Panc1 (cell line): ENCODE measurements at regions not wholly inside any gene's neighbourhood (a gene's known extent, or its start where the extent isn't known, plus 50 kb on each side); places are given as distances from the start of the nearest gene placed in this dataset.

Source experiments
- ATAC-seq: fragments of 200-7000 bp; cut with Tn5 transposase; 2 replicates; pipeline ENCODE4 v1.9.1; 2020; ENCODE audit warnings: mild to moderate bottlenecking, moderate library complexity
- BruUV-seq: library from RNA; stranded (reverse); fragments of 400-500 nt; replicated peaks from 2 replicates; lab custom pipeline; 2021; lab: Mats Ljungman, UMichigan
- CTCF ChIA-PET: fragments of 300-600 bp; sonication (Branson Sonifier 250); formaldehyde crosslinking; loops from one replicate; lab custom pipeline; 2022; ENCODE audit warnings: antibody characterized with exemption; lab: Charles Lee
- POLR2A ChIA-PET: fragments of 300-600 bp; sonication (Branson Sonifier 250); formaldehyde crosslinking; loops from one replicate; lab custom pipeline; 2022; ENCODE audit warnings: antibody characterized with exemption; lab: Charles Lee
- DNase-seq: peaks from one replicate; pipeline ENCODE4 v3.0.0-alpha.2; 2010; ENCODE audit warnings: low read depth, low spot score
- H3K27ac ChIP-seq: 2 replicates; pipeline ENCODE4 v1.5.1; 2011; ENCODE audit warnings: mild to moderate bottlenecking, low read length, inconsistent platforms
- H3K27me3 ChIP-seq: fragments of 200-500 bp; sonication (Bioruptor generic); 2 replicates; pipeline ENCODE4 v1.6.0; 2014; ENCODE audit warnings: low read length, inconsistent platforms; ENCODE audit not compliant: control insufficient read depth, insufficient read depth
- H3K36me3 ChIP-seq: fragments of 200-500 bp; sonication (Bioruptor generic); 2 replicates; pipeline ENCODE4 v1.5.1; 2014; ENCODE audit warnings: inconsistent platforms, mild to moderate bottlenecking, low read length, moderate library complexity; ENCODE audit not compliant: control insufficient read depth, insufficient read depth
- H3K4me1 ChIP-seq: 2 replicates; pipeline ENCODE4 v1.5.1; 2011; ENCODE audit warnings: inconsistent platforms, mild to moderate bottlenecking, low read length, moderate library complexity; ENCODE audit not compliant: control insufficient read depth, insufficient read depth
- H3K4me3 ChIP-seq, 2 experiments: 2 replicates each; pipeline ENCODE4 v1.5.1; 2011 to 2012; ENCODE audit warnings: low read depth in 2 of 2, low read length in 2 of 2, mild to moderate bottlenecking in 2 of 2, inconsistent platforms in 1 of 2, moderate library complexity in 1 of 2
- H3K9me3 ChIP-seq: fragments of 200-500 bp; sonication (Bioruptor generic); 2 replicates; pipeline ENCODE4 v1.5.1; 2014; ENCODE audit warnings: low read depth, mild to moderate bottlenecking, inconsistent platforms, low read length, moderate library complexity; ENCODE audit not compliant: control insufficient read depth, insufficient read depth
- CTCF ChIP-seq: fragments of 450-650 bp; IDR thresholded peaks from 2 replicates; pipeline ENCODE4 v1.5.1; 2017; ENCODE audit warnings: mild to moderate bottlenecking
- POLR2AphosphoS5 ChIP-seq: IDR thresholded peaks from 2 replicates; pipeline ENCODE4 v1.6.1; 2012; ENCODE audit warnings: mild to moderate bottlenecking, low read depth, low read length, moderate library complexity
- SIN3A ChIP-seq: IDR thresholded peaks from 2 replicates; pipeline ENCODE4 v1.6.1; 2012; ENCODE audit warnings: low read depth, mild to moderate bottlenecking, low read length, moderate library complexity, borderline replicate concordance; ENCODE audit not compliant: insufficient read depth
- TCF7L2 ChIP-seq: IDR thresholded peaks from 2 replicates; pipeline ENCODE4 v1.6.1; 2011; ENCODE audit warnings: mild to moderate bottlenecking, low read depth, low read length, inconsistent platforms
- in situ Hi-C: cut with HindIII; loops from 2 replicates; pipeline ENCODE4 v1.10.0; 2016; ENCODE audit warnings: low sequenced_read_pairs, low pct_unique_long_range_greater_than_20kb
- intact Hi-C: fragments of 100-400 bp; cut with micrococcal nuclease; formaldehyde crosslinking; loops from one replicate; pipeline ENCODE4 v1.10.0; 2022; ENCODE audit not compliant: unreplicated experiment
- TF ChIP-seq, protein P1 (sequence below), 2 experiments: IDR thresholded peaks; 2 replicates each; pipeline ENCODE4 v1.6.1; 2011 to 2012; ENCODE audit warnings: low read depth in 2 of 2, control low read depth in 1 of 2, low read length in 1 of 2, mild to moderate bottlenecking in 1 of 2, moderate library complexity in 1 of 2; ENCODE audit not compliant: insufficient read depth in 1 of 2

DNA sequence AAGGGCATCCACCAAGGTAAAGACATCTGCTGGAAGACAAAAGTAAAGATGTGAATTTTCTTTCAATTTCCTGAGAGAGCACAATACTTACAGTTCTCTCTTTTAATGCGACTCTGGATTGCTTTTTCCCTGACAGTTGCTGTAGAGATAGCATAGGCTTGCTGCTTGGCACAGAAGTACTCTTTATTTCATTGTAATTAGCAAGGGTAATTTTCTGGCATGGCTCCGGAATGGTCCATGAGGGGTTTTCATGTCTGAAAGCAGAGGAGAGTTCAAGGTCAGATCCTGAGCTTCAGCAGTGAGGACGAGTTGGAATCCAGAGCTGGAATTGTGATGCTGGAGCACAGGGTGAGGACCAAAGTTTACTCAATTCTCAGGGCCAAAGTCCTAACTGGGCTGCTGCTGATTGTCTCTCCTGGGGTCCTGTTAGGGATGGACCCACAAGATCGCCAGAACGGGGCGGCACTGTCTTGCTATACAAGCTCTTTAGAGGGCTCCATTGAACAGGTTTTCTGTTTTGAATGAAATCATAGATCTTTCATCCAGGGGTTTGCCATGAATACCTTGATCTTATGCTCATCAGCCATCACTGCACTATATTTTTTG, 190.0 kb upstream of the MKI67 start:
- peaks cover 11% of the 10 kb centered on the region for H3K27me3 ChIP-seq
- no peak overlapping the region for H3K4me3 ChIP-seq
- ATAC-seq (no peak), DNase-seq (no peak)
- BruUV-seq = no TSS peak
- ChIA-PET POLR2A (no interaction called here), CTCF (interaction anchor here (0.7 kb wide), 1 partner anchor 71 kb away, joined by 3 read pairs; no protein-coding TSS in a partner anchor)
- no peaks in the 10 kb centered on the region for H3K36me3 ChIP-seq
- in situ Hi-C loops (no loop called here), intact Hi-C loops (no loop called here)
- H3K4me1 ChIP-seq = no peaks in the 10 kb centered on the region
- TF ChIP-seq POLR2AphosphoS5 (no peak), SIN3A (no peak), CTCF (no peak), TCF7L2 (no peak)
- TF ChIP-seq, protein P1, sequence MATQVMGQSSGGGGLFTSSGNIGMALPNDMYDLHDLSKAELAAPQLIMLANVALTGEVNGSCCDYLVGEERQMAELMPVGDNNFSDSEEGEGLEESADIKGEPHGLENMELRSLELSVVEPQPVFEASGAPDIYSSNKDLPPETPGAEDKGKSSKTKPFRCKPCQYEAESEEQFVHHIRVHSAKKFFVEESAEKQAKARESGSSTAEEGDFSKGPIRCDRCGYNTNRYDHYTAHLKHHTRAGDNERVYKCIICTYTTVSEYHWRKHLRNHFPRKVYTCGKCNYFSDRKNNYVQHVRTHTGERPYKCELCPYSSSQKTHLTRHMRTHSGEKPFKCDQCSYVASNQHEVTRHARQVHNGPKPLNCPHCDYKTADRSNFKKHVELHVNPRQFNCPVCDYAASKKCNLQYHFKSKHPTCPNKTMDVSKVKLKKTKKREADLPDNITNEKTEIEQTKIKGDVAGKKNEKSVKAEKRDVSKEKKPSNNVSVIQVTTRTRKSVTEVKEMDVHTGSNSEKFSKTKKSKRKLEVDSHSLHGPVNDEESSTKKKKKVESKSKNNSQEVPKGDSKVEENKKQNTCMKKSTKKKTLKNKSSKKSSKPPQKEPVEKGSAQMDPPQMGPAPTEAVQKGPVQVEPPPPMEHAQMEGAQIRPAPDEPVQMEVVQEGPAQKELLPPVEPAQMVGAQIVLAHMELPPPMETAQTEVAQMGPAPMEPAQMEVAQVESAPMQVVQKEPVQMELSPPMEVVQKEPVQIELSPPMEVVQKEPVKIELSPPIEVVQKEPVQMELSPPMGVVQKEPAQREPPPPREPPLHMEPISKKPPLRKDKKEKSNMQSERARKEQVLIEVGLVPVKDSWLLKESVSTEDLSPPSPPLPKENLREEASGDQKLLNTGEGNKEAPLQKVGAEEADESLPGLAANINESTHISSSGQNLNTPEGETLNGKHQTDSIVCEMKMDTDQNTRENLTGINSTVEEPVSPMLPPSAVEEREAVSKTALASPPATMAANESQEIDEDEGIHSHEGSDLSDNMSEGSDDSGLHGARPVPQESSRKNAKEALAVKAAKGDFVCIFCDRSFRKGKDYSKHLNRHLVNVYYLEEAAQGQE (IDR thresholded peaks at IDR 0.05; ENCODE audit: insufficient read depth in 1 of 2, low read depth in 2 of 2, low read length in 1 of 2) = no peak
- no peak overlapping the region for H3K27ac ChIP-seq
- H3K9me3 ChIP-seq = no peaks in the 10 kb centered on the region

DNA sequence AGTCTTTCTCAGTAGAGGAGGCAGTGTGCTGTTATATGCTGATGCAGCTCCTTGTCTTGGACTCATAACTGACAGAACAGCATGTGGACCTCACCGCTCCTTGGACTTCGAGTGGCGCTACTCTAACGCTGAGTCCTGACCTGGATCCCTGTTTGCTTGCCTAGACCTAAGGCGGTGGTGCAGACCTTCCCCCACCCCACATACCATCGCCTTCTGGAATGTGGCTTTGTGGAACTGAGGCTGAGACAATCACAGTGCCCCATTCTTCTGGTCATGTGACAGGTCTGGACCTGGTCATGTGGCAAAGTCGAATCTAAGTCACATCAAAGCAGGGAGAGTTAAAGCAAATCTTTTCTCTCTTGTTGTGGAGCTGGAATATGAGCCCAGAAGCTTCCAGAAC, 190.7 kb upstream of the MKI67 start:
- no TSS peak for BruUV-seq
- Histone ChIP-seq H3K36me3 (no peaks in the 10 kb centered on the region), H3K27me3 (peaks cover 11% of the 10 kb centered on the region), H3K27ac (no peak overlapping the region), H3K4me3 (no peak overlapping the region), H3K9me3 (no peaks in the 10 kb centered on the region), H3K4me1 (no peaks in the 10 kb centered on the region)
- POLR2A ChIA-PET = no interaction called here
- TF ChIP-seq TCF7L2 = no peak
- no peak for TF ChIP-seq CTCF
- no peak for TF ChIP-seq POLR2AphosphoS5
- TF ChIP-seq SIN3A = no peak
- TF ChIP-seq, protein P1 (IDR thresholded peaks at IDR 0.05; ENCODE audit: insufficient read depth in 1 of 2, low read depth in 2 of 2, low read length in 1 of 2) = no peak
- in situ Hi-C loops = no loop called here
- DNase-seq (no peak), ATAC-seq (no peak)
- intact Hi-C loops = no loop called here
- CTCF ChIA-PET = no interaction called here
